ENCODE measurements at regions not wholly inside any gene's neighbourhood (a gene's known extent, or its start where the extent isn't known, plus 50 kb on each side); places are given as distances from the start of the nearest gene placed in this dataset.

DNA sequence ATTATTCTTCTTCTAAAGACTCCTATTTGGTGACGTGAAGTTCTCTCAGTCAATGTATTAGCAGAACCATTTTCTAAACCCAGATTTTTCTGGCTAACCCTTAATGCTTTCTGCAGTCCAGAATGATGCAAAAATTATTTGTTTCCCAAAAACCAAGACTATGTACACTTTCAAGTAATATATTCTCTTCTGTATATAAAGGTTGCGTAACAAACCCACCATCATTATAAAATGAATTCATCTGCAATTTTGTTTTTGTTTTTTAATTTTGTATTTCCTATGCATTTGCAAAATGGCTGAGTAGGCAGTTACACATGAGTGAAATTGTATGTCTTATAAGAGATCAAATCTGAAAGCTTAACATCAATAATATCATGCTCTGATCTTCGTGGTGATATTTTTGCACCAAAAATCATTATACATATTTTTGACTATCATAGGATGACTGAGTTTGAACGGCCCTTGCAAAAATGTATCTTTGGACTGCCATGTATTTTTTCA lies 593.6 kb downstream of the ZIC1 start:
- TF ChIP-seq CTCF (IDR thresholded peaks at IDR 0.05) (no peak), POLR2A (IDR thresholded peaks at IDR 0.05) (no peak), POLR2AphosphoS5 (IDR thresholded peaks at IDR 0.05) (no peak)

All from breast epithelium (tissue), 3 donors.